ENCODE measurements at regions not wholly inside any gene's neighbourhood (a gene's known extent, or its start where the extent isn't known, plus 50 kb on each side); places are given as distances from the start of the nearest gene placed in this dataset.

GRCh38 chr6:6942831-6943230 is 164.9 kb upstream of the RREB1 start:
- Histone ChIP-seq H3K4me3 (no peak overlapping the region), H3K4me1 (no peaks in the 10 kb centered on the region), H3K36me3 (no peaks in the 10 kb centered on the region), H3K27ac (no peak overlapping the region), H3K27me3 (no peaks in the 10 kb centered on the region), H3K9me3 (no peaks in the 10 kb centered on the region)
- 39 to 65% (median 59%) methylated on average over 13 of the region's 13 CpGs for WGBS, 5 donors
- DNase-seq, result peak in 1 of 2 donors; percentile 63
- no peak for TF ChIP-seq POLR2A (IDR thresholded peaks at IDR 0.05)
- no peak for TF ChIP-seq CTCF (IDR thresholded peaks at IDR 0.05)
- TF ChIP-seq EP300 (IDR thresholded peaks at IDR 0.05), result no peak
- no peak for TF ChIP-seq POLR2AphosphoS5 (IDR thresholded peaks at IDR 0.05)
- intact Hi-C loops (cut with DNase I; ENCODE audit: low total_unique reads), result no loop called here

- Histone ChIP-seq H3K27ac (no peak overlapping the region), H3K27me3 (no peaks in the 10 kb centered on the region), H3K36me3 (no peaks in the 10 kb centered on the region), H3K4me3 (no peak overlapping the region), H3K9me3 (no peaks in the 10 kb centered on the region), H3K4me1 (no peaks in the 10 kb centered on the region)
- DNase-seq, result no peak
- TF ChIP-seq EP300 (IDR thresholded peaks at IDR 0.05) (no peak), CTCF (IDR thresholded peaks at IDR 0.05) (no peak), POLR2A (IDR thresholded peaks at IDR 0.05) (no peak), POLR2AphosphoS5 (IDR thresholded peaks at IDR 0.05) (no peak)
- intact Hi-C loops (cut with DNase I; ENCODE audit: low total_unique reads), result no loop called here
- 50 to 56% (median 52%) methylated on average over 1 of the region's 1 CpG for WGBS, 5 donors
These were observed 164.3 kb upstream of the RREB1 start for GRCh38 chr6:6943421-6943820.

GRCh38 chr6:6946206-6947155 is 161.3 kb upstream of the RREB1 start:
- H3K4me1 ChIP-seq, result no peaks in the 10 kb centered on the region
- 50 to 57% (median 52%) methylated on average over 8 of the region's 8 CpGs for WGBS, 5 donors
- H3K4me3 ChIP-seq, result no peak overlapping the region
- H3K9me3 ChIP-seq, result peaks cover 0 to 12% (median 8%) of the 10 kb centered on the region in 4 donors
- no peak overlapping the region for H3K27ac ChIP-seq
- no peak for TF ChIP-seq EP300 (IDR thresholded peaks at IDR 0.05)
- no peak for TF ChIP-seq CTCF (IDR thresholded peaks at IDR 0.05)
- no peak for TF ChIP-seq POLR2AphosphoS5 (IDR thresholded peaks at IDR 0.05)
- no peak for TF ChIP-seq POLR2A (IDR thresholded peaks at IDR 0.05)
- H3K36me3 ChIP-seq, result no peaks in the 10 kb centered on the region
- H3K27me3 ChIP-seq, result no peaks in the 10 kb centered on the region
- no peak for DNase-seq
- intact Hi-C loops (cut with DNase I; ENCODE audit: low total_unique reads), result no loop called here

DNA sequence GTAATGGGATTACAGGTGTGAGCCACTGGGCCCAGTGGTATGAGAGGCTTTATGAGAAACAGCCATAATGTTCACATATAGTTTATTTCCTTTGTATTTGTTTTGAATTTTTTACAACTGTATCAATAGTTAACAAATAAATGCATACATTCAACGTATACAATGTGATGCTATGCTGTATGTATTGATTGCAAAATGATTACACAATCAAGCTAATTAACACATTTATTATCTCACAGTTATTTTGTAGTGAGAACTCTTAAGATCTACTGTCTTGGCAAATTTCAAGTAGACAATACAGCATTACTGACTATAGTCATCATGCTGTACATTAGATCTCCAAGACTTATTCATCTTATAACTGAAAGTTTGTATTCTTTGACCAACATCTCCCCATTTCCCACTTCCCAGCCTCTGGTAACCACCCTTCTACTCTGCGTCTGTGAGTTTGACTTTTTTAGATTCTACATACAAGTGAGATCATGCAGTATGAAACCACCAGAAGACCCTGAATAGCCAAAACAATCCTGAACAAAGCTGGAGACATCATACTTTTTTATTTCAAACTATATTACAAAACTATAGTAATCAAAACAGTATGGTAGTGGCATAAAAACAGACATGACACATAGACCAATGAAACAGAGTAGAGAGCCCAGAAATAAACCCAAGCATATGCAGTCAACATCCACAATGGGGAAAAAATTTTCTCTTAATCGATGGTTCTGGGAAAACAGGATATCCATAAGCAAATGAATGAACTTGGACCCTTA is 157.2 kb upstream of the RREB1 start:
- intact Hi-C loops (cut with DNase I; ENCODE audit: low total_unique reads), result no loop called here
- Histone ChIP-seq H3K9me3 (peaks cover 0 to 18% (median 11%) of the 10 kb centered on the region in 4 donors), H3K27ac (no peak overlapping the region), H3K4me3 (no peak overlapping the region), H3K27me3 (no peaks in the 10 kb centered on the region), H3K36me3 (no peaks in the 10 kb centered on the region), H3K4me1 (no peaks in the 10 kb centered on the region)
- no peak for DNase-seq
- WGBS, 5 donors, result 75 to 84% (median 77%) methylated on average over 3 of the region's 3 CpGs
- TF ChIP-seq POLR2AphosphoS5 (IDR thresholded peaks at IDR 0.05) (no peak), CTCF (IDR thresholded peaks at IDR 0.05) (no peak), EP300 (IDR thresholded peaks at IDR 0.05) (no peak)

Data from stomach (tissue), 8 donors.